DMS79 treated with DMSO at 0.1 percent for 48 hours (cell line): ENCODE measurements at regions not wholly inside any gene's neighbourhood (a gene's known extent, or its start where the extent isn't known, plus 50 kb on each side); places are given as distances from the start of the nearest gene placed in this dataset.

Source experiments
- DNase-seq: peaks from one replicate; lab custom pipeline; 2025; lab: John Stamatoyannopoulos, UW

DNA sequence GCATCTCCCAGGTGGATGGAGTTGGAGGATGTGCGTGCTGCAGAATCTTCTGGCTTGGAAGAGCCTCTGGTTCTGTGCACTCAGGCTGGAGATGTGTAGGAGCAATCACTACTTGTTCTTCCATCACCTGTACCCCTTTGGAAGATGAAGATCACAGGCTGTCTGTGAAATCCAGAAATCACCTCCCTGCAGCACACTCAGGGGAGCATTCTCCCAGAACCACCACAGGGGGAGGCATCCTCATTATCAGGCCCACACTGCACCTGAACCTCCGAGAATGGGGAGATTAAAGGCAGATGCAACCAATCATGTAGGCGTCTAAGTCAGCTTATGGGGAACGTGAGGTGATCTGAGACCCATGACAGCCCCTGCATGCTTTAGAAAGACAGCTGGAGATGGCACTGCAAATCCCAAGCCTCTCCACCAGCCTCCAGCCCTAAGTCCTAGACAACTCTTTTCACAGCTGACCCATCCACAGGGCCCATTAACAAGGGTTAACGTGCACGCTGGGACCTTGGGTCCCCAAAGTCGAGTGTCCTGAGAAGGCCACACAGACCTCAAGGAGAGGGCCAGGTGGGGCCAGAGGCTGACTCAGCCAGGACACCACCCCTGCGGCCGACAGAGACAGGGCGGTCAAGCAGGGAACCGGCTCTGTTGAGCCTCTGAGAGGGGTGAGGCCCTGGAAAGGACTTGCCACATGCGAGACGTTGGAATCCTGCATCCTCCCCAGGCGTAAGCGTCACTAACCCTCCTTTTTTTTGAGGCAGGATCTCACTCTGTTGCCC, 314.9 kb downstream of the EIPR1 start:
- no peak for DNase-seq

GRCh38 chr2:3060049-3060448, 317.6 kb downstream of the EIPR1 start:
- no peak for DNase-seq

DNA sequence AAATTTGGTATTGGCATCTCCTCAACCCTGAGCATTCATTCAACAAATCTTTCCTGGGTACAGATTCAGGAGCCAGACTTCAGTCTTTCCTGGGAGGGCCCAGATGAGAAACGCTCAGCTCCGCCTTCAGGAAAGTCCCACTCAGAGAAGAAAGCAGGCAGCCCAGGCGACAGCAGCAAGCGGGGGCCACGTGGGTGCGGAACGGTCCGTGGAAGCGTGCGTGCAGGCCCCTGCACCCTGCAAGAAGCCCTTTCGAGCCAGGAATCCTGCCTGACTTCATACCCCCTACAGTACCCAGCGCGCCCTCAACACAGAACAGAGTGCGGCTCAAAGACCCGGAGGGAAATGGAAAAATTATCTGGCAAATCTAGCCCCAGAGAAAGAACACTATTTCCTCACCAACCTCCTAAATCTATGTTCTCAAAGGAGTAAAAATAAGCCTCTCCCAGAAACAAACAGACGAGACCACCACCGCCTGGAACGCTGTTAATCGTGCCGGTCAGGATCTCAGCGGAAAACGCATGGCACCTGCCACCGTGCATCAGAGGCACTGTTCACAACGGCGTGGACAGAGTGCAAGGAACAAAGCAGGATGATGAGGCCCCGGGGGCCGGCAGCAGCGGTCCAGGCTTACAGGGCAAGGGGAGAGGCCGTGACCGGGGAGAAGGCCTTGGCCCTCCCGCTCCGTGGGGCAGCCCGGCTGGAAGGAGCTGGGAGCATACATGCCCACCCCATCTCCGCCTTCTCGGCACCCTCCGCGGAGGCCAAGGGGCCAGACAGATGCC, 318.3 kb downstream of the EIPR1 start:
- DNase-seq = no peak

DNA sequence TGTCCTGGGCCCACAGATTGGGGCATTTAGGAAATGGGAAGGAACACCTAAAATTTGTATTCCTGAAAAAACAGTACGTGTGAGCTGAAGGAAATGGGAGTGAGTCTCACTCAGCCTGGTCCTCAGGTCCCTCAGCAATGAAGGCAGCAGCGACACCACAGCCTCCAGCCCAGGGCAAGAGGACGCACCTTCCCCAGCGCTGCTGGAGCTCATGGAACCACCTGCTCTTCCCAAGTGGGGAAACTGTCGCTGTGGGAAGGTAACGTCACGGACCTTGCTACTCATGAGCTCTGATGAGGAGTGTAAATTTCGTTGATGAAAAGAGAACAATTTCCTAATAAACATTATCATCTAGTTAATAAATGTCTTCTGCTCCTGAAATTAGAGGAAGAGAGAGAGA, 323.6 kb downstream of the EIPR1 start:
- DNase-seq = no peak

- no peak for DNase-seq
Observed at GRCh38 chr2:3051266-3051665, 326.4 kb downstream of the EIPR1 start.

DNA sequence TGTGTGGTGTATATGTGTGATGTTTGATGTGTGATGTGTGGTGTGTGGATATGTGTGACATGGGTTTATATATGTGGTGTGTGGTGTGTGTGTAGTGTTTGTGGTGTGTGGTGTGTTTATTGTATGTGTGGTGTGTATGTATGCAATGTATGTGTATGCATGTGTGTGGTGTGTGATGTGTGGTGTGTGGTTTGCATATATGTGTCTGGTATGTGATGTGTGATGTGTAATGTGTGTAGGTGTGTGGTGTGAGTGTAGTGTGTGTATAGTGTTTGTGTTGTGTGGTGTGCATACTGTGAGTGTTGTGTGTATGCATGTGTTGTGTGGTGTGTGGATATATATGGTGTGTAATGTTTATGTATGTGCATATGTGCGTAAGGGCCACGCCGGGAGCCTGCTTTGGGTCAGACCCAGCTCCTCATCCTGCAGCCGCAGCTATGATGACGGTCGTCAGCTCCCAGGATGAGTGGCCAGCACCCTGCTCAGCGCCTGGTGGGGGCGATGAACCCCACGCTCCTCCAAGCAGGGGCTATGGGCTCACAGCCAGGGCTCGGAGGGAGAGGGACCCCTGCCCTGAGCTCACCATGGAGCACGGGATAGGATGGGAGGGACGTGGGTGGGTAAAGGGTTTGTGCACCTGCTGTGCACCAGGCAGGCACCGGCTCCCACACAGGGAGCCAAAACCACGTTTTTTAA, 331.3 kb downstream of the EIPR1 start:
- no peak for DNase-seq

- no peak for DNase-seq
Observed at GRCh38 chr2:3045318-3045921, 332.2 kb downstream of the EIPR1 start.

- no peak for DNase-seq
Observed at GRCh38 chr2:3044587-3045317, 332.9 kb downstream of the EIPR1 start.

DNA sequence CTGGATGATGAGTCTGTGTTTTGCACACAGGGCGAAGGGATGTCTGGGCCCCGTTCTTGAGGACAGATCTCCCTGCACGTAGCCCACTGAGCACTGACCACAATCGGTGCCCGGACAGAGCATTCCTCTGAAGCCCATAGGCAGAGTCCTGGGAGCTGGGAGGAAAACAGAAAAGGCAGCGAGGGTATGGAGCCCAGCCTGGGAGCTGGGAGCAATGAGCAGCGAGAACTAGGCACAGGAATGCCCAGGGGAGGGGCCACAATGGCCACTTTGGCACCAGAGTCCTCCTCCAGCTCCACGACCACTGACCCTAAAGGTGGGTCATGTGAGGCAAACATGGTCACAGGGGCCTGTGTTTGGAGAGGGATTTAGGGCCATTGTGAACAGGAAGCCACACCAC, 333.9 kb downstream of the EIPR1 start:
- DNase-seq = no peak

DNA sequence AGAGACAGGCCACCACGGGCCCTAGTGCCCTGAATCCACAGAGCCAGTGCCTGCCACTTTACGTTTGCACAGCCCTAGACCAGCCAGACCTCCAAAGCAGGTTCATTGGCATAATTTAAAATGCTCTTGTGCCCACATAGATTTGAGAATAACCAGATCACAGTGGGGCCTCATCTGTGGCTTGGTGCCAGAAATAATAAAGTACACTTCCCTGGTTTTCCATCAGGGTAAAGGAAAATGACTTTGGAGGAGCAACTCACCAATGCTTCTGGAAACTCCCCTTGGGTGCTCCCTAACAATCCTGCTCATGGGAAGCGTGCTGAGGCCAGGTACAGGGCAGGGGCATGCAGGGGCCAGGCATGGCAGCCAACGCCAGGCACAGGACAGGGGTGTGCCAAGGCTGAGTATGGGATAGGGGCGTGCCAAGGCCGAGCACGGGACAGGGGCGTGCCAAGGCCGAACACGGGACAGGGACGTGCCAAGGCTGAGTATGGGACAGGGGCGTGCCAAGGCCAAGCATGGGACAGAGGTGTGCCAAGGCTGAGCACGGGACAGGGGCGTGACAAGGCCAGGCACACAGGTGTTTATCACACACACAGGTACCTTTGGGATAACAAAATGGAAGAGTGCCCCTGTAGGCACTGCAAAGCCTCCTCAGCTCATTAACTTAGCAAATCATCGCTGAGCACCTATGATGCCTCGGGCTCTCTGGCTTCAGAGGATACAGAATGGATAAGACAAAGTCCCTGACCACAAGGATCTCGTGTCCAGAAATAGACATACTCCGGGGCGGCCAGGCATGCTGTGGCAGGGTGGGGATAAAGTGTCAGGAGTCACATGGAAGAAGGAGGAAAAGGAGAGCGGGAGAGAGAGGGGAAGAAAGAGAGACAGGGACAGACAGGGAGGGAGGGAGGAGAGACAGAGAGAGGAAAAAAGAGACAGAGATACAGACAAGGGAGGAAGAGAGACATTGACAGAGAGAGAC, 334.7 kb downstream of the EIPR1 start:
- DNase-seq = no peak

DNA sequence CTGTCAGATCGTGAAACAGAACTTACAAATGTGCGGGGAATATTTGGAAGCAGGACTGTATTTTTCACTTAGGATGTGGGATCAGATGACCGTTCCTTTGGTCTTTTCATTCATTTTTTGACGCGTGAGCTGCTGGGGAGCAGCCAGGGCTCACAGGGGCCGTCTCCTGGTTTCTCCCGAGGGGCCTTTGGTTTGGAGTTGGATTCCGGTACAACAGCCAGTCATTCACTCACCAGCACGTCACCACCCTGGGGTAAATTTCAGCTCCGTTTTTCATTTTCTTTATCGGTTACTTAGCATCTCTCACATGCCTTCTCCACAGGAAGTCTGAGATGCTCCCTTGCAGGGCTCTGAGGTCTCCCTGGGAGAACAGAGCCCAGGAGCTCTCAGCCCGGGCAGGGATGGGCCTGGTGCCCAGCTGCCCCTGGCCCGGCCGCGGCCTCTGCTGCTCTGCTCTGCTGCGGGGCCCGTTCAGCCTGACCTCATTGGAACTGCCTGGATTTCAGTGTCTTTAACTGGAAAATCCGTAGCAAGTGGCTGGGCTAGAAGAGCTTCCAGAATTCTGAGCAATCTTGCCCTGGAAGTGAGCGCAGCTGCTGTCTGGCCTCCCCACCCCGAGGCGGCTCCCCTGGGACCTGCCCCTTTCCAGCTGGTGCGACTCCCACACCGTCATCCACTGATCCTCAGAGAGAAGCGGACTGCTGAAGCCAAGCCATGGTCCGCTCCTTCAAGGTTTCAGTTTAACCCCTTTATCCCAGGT, 335.6 kb downstream of the EIPR1 start:
- DNase-seq = no peak

GRCh38 chr2:3041246-3041645, 336.4 kb downstream of the EIPR1 start:
- no peak for DNase-seq

DNA sequence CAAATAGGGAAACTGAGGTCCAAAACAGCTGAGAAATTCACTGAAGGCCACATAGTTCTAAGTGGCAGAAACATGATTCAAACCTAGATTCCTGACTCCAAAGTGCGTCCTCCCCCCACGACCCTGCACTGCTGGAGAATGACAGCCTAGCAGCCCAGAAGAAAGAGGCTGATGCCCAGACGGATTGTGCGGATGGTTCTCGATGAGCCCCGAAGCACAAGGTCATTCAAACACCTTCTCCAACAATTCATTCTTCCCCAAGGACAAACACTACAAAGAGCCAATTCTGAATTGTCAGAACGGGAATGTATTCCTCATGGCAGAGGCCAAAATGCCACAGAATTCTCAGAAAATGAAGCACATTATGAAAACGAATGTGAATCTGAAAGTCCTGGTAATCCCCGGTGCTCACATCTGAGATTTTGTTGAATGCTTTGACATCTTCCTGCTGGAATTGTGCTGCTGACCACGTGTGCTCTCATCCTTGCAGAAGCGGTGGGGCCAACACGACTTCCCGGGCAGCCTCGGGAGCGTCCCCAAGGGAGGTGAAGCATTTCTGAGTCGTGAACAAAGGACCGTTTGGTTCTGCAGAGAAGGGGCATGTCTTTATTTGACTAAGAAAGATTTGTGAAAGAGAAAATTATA, 337.0 kb downstream of the EIPR1 start:
- no peak for DNase-seq

- DNase-seq = no peak
Observed at GRCh38 chr2:3040066-3040428, 337.6 kb downstream of the EIPR1 start.

DNA sequence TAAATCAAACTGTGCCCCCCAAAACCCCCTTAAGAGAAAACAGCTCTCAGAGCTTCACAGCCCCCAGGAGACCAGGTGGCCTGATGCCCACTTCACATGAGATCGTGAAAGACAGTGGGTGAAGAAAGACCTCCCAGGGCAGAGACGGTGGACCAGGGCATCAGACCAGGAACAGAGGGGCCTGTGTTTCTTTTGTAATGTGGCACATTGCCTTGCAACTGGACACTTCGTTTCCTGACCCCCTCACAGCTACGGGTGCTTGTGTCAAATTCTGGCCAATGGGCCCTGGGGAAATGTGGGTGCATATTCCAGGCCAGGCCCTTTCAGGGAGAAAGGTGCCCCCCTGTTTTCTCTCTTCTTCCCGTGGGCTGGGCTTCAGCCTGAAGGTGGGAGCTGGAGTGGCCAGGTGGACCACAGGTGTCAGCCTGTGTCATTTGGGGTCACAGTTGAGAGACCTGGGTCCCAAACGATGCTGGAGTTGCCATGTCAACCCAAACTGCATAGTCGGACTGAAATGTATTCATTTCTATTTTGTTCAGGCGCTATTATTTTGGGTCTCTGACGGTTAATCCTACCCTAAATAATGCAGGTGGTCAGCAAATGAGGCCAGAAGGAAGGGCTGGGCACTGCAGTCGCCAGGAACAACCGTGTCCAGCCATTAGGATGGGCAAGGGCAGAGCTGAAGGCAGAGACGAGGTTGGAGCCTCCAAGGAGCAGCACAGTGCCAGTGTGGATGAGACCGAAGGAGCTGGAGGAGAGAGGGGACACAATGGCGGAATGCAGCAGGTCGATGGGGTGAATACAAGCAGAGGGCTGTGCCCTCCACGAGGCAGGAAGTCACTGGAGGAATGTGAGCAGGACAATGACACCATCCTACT, 338.2 kb downstream of the EIPR1 start:
- DNase-seq = no peak

GRCh38 chr2:3038636-3039035, 339.0 kb downstream of the EIPR1 start:
- no peak for DNase-seq

DNA sequence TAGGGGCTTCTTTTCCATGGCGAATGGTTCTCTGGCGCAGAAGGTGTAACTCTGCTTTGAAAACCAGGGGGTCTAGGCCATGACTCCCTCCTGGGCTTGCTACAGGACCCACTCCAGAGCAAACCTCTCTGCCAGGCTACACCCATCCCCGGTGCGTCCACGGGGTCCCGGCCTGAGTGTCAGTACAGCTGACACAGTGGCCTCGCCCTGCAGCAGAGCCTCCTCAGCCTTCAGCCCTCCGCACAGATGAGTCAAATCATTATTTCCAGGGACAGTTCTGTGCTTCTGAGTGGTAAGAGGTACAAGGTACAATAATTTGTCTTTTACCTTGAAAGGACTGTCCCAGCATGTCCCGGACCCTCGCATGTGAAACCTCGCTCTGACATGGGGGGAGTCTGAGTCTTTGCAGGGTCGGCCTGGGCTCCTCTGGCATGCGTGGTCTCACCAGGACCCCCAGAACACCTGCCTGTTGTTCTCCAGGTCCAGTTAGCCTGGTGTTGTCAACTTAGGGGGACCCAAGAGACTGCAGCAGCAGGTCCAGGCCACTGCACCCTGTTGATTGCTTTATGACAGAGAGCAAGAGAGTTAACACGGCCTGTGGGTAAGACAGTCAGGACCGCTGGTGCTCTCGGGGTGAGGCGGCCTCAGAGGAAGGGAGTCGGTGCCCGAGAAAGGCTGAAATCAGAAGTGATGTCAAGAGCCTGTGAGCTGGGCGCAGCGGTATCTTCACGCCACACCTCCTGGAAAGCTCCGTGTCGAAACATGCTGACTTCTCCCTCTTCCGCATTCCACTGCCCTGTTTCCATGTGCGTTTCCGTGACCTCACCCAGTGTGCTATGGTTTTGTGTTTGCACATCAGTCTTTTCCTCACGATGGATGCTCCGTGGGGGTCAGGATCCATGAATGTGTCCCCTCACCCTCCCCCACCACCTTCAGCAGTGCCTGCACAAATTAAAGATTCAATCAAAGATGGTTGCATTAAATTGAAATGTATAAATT, 340.1 kb downstream of the EIPR1 start:
- DNase-seq = no peak
